ENCODE measurements at regions not wholly inside any gene's neighbourhood (a gene's known extent, or its start where the extent isn't known, plus 50 kb on each side); places are given as distances from the start of the nearest gene placed in this dataset.

GRCh38 chr11:115042002-115042401 lies 363.7 kb downstream of the NXPE2 start:
- DNase-seq, result no peak

- DNase-seq, result no peak
These were observed 369.3 kb downstream of the NXPE2 start for GRCh38 chr11:115047631-115048030.

- DNase-seq, result no peak
These were observed 371.5 kb downstream of the NXPE2 start for GRCh38 chr11:115049796-115050195.

GRCh38 chr11:115050756-115051155 lies 372.4 kb downstream of the NXPE2 start:
- DNase-seq, result no peak

- DNase-seq, result no peak
These were observed 373.7 kb downstream of the NXPE2 start for GRCh38 chr11:115051938-115052590.

GRCh38 chr11:115052601-115053000 lies 374.3 kb downstream of the NXPE2 start:
- DNase-seq, result no peak

- DNase-seq, result no peak
These were observed 376.5 kb downstream of the NXPE2 start for GRCh38 chr11:115054570-115055538.

- no peak for DNase-seq
These were observed 378.2 kb downstream of the NXPE2 start for GRCh38 chr11:115056514-115056913.

GRCh38 chr11:115060840-115061239 lies 382.5 kb downstream of the NXPE2 start:
- no peak for DNase-seq

GRCh38 chr11:115065314-115065713 lies 387.0 kb downstream of the NXPE2 start:
- no peak for DNase-seq

GRCh38 chr11:115065830-115066664 lies 387.7 kb downstream of the NXPE2 start:
- no peak for DNase-seq

- DNase-seq, result no peak
These were observed 389.1 kb downstream of the NXPE2 start for GRCh38 chr11:115067471-115067870.

- no peak for DNase-seq
These were observed 389.7 kb downstream of the NXPE2 start for GRCh38 chr11:115067900-115068530.

- DNase-seq, result no peak
These were observed 391.3 kb downstream of the NXPE2 start for GRCh38 chr11:115069599-115069998.

- no peak for DNase-seq
These were observed 397.0 kb downstream of the NXPE2 start for GRCh38 chr11:115075356-115075755.

- no peak for DNase-seq
These were observed 399.4 kb downstream of the NXPE2 start for GRCh38 chr11:115077740-115078139.

- DNase-seq, result no peak
These were observed 400.4 kb downstream of the NXPE2 start for GRCh38 chr11:115078461-115079438.

- no peak for DNase-seq
These were observed 402.8 kb downstream of the NXPE2 start for GRCh38 chr11:115080923-115081680.

- DNase-seq, result no peak
These were observed 403.6 kb downstream of the NXPE2 start for GRCh38 chr11:115081972-115082371.

- DNase-seq, result no peak
These were observed 404.9 kb downstream of the NXPE2 start for GRCh38 chr11:115083144-115083806.
